ENCODE measurements at regions not wholly inside any gene's neighbourhood (a gene's known extent, or its start where the extent isn't known, plus 50 kb on each side); places are given as distances from the start of the nearest gene placed in this dataset.

DNA sequence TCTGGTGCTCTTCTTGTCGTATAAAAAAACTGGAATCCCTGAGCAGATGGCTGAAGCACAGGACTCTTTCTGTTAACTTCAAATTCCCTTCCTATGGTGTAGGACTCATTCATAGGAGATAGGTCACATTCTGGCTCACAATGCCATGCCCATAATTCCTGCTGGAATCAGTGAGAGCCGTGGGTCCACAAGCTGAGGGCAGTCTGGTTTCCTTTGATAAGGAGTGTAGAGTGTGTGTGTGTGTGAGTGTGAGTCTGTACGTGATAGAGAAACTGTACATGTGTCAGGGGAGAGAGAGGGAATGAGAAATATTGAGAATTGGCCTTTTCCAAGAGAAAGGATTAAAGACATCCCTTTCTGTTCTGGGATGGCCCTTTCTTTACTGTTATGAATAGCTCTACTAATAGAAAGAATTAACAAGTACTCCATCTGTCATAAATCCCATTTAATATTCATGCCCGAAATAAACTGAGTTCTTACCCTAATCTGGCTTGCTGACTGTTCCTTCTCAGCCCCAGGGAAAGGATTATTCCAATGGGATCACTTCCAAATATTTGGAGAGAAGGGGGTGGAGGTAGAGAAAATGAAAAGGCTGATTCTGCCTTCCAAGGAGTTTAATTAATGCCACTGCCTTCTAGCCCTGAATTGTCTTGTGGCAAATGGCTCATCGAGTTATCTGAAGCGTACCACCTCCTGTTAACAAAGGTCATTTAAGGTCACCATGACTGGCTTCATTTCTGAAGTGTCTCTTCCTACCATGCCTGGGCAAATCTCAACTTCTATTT, 79.0 kb downstream of the TMX1 start:
- DNase-seq (ENCODE audit: low spot score) = no peak
- H3K4me2 ChIP-seq = no peak overlapping the region
- no peak overlapping the region for H3K4me3 ChIP-seq
- no peak overlapping the region for H3K27ac ChIP-seq (ENCODE audit: low read depth)
- Mint-ChIP-seq H3K36me3 (ENCODE audit: low read depth) (no peaks in the 10 kb centered on the region), H3K4me1 (no peaks in the 10 kb centered on the region), H3K9me3 (no peaks in the 10 kb centered on the region), H3K4me3 (no peak overlapping the region), H3K27me3 (ENCODE audit: insufficient read depth, low read depth, poor library complexity) (no peaks in the 10 kb centered on the region), H3K27ac (no peak overlapping the region)
- H3K36me3 ChIP-seq (ENCODE audit: insufficient read depth) = no peaks in the 10 kb centered on the region
- H4K20me1 ChIP-seq (replicated peaks; ENCODE audit: insufficient read depth) = no peaks in the 10 kb centered on the region
- no peak for ATAC-seq
- no peaks in the 10 kb centered on the region for H3K27me3 ChIP-seq (ENCODE audit: insufficient read depth)
- no peaks in the 10 kb centered on the region for H3K79me2 ChIP-seq (replicated peaks; ENCODE audit: insufficient read depth)
- no peak overlapping the region for H2AFZ ChIP-seq
- no peaks in the 10 kb centered on the region for H3F3A ChIP-seq (replicated peaks; ENCODE audit: low read depth)
- no peaks in the 10 kb centered on the region for H3K4me1 ChIP-seq (ENCODE audit: insufficient read depth)
- no peaks in the 10 kb centered on the region for H3K9me2 ChIP-seq (ENCODE audit: insufficient read depth)
- no peak for TF ChIP-seq ZNF114 (CRISPR knock-in tag; IDR thresholded peaks at IDR 0.05)
- TF ChIP-seq JUNB (IDR thresholded peaks at IDR 0.05; ENCODE audit: unreplicated experiment) = no peak
- no peak for TF ChIP-seq ZNF331 (CRISPR knock-in tag; IDR thresholded peaks at IDR 0.05; ENCODE audit: low read depth)
- TF ChIP-seq EZH2 (IDR thresholded peaks at IDR 0.05; ENCODE audit: low read depth, unreplicated experiment) = no peak
- TF ChIP-seq, protein P1, sequence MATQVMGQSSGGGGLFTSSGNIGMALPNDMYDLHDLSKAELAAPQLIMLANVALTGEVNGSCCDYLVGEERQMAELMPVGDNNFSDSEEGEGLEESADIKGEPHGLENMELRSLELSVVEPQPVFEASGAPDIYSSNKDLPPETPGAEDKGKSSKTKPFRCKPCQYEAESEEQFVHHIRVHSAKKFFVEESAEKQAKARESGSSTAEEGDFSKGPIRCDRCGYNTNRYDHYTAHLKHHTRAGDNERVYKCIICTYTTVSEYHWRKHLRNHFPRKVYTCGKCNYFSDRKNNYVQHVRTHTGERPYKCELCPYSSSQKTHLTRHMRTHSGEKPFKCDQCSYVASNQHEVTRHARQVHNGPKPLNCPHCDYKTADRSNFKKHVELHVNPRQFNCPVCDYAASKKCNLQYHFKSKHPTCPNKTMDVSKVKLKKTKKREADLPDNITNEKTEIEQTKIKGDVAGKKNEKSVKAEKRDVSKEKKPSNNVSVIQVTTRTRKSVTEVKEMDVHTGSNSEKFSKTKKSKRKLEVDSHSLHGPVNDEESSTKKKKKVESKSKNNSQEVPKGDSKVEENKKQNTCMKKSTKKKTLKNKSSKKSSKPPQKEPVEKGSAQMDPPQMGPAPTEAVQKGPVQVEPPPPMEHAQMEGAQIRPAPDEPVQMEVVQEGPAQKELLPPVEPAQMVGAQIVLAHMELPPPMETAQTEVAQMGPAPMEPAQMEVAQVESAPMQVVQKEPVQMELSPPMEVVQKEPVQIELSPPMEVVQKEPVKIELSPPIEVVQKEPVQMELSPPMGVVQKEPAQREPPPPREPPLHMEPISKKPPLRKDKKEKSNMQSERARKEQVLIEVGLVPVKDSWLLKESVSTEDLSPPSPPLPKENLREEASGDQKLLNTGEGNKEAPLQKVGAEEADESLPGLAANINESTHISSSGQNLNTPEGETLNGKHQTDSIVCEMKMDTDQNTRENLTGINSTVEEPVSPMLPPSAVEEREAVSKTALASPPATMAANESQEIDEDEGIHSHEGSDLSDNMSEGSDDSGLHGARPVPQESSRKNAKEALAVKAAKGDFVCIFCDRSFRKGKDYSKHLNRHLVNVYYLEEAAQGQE (IDR thresholded peaks at IDR 0.05; ENCODE audit: unreplicated experiment) = no peak
- TF ChIP-seq NANOG (IDR thresholded peaks at IDR 0.05; ENCODE audit: borderline replicate concordance) = no peak
- no peak for TF ChIP-seq POLR2AphosphoS5 (IDR thresholded peaks at IDR 0.05; ENCODE audit: low read depth)
- no peak for TF ChIP-seq EZH2phosphoT487 (IDR thresholded peaks at IDR 0.05; ENCODE audit: unreplicated experiment)
- no peak for TF ChIP-seq STAT1 (IDR thresholded peaks at IDR 0.05; ENCODE audit: unreplicated experiment)
- no peak for TF ChIP-seq CREB1 (CRISPR knock-in tag; IDR thresholded peaks at IDR 0.05; ENCODE audit: low read depth)
- TF ChIP-seq, protein P2, sequence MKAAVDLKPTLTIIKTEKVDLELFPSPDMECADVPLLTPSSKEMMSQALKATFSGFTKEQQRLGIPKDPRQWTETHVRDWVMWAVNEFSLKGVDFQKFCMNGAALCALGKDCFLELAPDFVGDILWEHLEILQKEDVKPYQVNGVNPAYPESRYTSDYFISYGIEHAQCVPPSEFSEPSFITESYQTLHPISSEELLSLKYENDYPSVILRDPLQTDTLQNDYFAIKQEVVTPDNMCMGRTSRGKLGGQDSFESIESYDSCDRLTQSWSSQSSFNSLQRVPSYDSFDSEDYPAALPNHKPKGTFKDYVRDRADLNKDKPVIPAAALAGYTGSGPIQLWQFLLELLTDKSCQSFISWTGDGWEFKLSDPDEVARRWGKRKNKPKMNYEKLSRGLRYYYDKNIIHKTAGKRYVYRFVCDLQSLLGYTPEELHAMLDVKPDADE (IDR thresholded peaks at IDR 0.05) = no peak
- TF ChIP-seq, protein P3, sequence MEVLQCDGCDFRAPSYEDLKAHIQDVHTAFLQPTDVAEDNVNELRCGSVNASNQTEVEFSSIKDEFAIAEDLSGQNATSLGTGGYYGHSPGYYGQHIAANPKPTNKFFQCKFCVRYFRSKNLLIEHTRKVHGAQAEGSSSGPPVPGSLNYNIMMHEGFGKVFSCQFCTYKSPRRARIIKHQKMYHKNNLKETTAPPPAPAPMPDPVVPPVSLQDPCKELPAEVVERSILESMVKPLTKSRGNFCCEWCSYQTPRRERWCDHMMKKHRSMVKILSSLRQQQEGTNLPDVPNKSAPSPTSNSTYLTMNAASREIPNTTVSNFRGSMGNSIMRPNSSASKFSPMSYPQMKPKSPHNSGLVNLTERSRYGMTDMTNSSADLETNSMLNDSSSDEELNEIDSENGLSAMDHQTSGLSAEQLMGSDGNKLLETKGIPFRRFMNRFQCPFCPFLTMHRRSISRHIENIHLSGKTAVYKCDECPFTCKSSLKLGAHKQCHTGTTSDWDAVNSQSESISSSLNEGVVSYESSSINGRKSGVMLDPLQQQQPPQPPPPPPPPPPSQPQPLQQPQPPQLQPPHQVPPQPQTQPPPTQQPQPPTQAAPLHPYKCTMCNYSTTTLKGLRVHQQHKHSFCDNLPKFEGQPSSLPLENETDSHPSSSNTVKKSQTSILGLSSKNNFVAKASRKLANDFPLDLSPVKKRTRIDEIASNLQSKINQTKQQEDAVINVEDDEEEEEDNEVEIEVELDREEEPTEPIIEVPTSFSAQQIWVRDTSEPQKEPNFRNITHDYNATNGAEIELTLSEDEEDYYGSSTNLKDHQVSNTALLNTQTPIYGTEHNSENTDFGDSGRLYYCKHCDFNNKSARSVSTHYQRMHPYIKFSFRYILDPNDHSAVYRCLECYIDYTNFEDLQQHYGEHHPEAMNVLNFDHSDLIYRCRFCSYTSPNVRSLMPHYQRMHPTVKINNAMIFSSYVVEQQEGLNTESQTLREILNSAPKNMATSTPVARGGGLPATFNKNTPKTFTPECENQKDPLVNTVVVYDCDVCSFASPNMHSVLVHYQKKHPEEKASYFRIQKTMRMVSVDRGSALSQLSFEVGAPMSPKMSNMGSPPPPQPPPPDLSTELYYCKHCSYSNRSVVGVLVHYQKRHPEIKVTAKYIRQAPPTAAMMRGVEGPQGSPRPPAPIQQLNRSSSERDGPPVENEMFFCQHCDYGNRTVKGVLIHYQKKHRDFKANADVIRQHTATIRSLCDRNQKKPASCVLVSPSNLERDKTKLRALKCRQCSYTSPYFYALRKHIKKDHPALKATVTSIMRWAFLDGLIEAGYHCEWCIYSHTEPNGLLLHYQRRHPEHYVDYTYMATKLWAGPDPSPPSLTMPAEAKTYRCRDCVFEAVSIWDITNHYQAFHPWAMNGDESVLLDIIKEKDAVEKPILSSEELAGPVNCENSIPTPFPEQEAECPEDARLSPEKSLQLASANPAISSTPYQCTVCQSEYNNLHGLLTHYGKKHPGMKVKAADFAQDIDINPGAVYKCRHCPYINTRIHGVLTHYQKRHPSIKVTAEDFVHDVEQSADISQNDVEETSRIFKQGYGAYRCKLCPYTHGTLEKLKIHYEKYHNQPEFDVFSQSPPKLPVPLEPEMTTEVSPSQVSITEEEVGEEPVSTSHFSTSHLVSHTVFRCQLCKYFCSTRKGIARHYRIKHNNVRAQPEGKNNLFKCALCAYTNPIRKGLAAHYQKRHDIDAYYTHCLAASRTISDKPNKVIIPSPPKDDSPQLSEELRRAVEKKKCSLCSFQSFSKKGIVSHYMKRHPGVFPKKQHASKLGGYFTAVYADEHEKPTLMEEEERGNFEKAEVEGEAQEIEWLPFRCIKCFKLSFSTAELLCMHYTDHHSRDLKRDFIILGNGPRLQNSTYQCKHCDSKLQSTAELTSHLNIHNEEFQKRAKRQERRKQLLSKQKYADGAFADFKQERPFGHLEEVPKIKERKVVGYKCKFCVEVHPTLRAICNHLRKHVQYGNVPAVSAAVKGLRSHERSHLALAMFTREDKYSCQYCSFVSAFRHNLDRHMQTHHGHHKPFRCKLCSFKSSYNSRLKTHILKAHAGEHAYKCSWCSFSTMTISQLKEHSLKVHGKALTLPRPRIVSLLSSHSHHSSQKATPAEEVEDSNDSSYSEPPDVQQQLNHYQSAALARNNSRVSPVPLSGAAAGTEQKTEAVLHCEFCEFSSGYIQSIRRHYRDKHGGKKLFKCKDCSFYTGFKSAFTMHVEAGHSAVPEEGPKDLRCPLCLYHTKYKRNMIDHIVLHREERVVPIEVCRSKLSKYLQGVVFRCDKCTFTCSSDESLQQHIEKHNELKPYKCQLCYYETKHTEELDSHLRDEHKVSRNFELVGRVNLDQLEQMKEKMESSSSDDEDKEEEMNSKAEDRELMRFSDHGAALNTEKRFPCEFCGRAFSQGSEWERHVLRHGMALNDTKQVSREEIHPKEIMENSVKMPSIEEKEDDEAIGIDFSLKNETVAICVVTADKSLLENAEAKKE (CRISPR knock-in tag; IDR thresholded peaks at IDR 0.05) = no peak
- TF ChIP-seq, protein P4, sequence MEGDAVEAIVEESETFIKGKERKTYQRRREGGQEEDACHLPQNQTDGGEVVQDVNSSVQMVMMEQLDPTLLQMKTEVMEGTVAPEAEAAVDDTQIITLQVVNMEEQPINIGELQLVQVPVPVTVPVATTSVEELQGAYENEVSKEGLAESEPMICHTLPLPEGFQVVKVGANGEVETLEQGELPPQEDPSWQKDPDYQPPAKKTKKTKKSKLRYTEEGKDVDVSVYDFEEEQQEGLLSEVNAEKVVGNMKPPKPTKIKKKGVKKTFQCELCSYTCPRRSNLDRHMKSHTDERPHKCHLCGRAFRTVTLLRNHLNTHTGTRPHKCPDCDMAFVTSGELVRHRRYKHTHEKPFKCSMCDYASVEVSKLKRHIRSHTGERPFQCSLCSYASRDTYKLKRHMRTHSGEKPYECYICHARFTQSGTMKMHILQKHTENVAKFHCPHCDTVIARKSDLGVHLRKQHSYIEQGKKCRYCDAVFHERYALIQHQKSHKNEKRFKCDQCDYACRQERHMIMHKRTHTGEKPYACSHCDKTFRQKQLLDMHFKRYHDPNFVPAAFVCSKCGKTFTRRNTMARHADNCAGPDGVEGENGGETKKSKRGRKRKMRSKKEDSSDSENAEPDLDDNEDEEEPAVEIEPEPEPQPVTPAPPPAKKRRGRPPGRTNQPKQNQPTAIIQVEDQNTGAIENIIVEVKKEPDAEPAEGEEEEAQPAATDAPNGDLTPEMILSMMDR (conservative IDR thresholded peaks at IDR 0.05; ENCODE audit: low read depth in 2 of 2) = no peak
